ENCODE measurements at regions not wholly inside any gene's neighbourhood (a gene's known extent, or its start where the extent isn't known, plus 50 kb on each side); places are given as distances from the start of the nearest gene placed in this dataset.

- Mint-ChIP-seq H3K9me3 (ENCODE audit: unreplicated experiment) (no peaks in the 10 kb centered on the region), H3K4me1 (ENCODE audit: unreplicated experiment) (peaks cover 4% of the 10 kb centered on the region), H3K27me3 (ENCODE audit: unreplicated experiment) (no peaks in the 10 kb centered on the region), H3K36me3 (ENCODE audit: low read depth, unreplicated experiment) (no peaks in the 10 kb centered on the region), H3K4me3 (ENCODE audit: unreplicated experiment) (no peak overlapping the region), H3K27ac (ENCODE audit: unreplicated experiment) (no peak overlapping the region)
- no peak for DNase-seq (ENCODE audit: low spot score)
- no peak for TF ChIP-seq CTCF (IDR thresholded peaks at IDR 0.05; ENCODE audit: unreplicated experiment)
Observed at GRCh38 chr2:14297340-14297739, 335.2 kb upstream of the LRATD1 start.

- H3K4me1 Mint-ChIP-seq (ENCODE audit: unreplicated experiment), result peaks cover 4% of the 10 kb centered on the region
- no peak overlapping the region for H3K4me3 Mint-ChIP-seq (ENCODE audit: unreplicated experiment)
- TF ChIP-seq CTCF (IDR thresholded peaks at IDR 0.05; ENCODE audit: unreplicated experiment), result no peak
- no peaks in the 10 kb centered on the region for H3K36me3 Mint-ChIP-seq (ENCODE audit: low read depth, unreplicated experiment)
- no peak for DNase-seq (ENCODE audit: low spot score)
- no peak overlapping the region for H3K27ac Mint-ChIP-seq (ENCODE audit: unreplicated experiment)
- no peaks in the 10 kb centered on the region for H3K9me3 Mint-ChIP-seq (ENCODE audit: unreplicated experiment)
- no peaks in the 10 kb centered on the region for H3K27me3 Mint-ChIP-seq (ENCODE audit: unreplicated experiment)
Observed at GRCh38 chr2:14297906-14298305, 334.6 kb upstream of the LRATD1 start.

- no peaks in the 10 kb centered on the region for H3K27me3 Mint-ChIP-seq (ENCODE audit: unreplicated experiment)
- no peak for DNase-seq (ENCODE audit: low spot score)
- no peak overlapping the region for H3K27ac Mint-ChIP-seq (ENCODE audit: unreplicated experiment)
- H3K36me3 Mint-ChIP-seq (ENCODE audit: low read depth, unreplicated experiment), result no peaks in the 10 kb centered on the region
- H3K4me1 Mint-ChIP-seq (ENCODE audit: unreplicated experiment), result peaks cover 4% of the 10 kb centered on the region
- no peaks in the 10 kb centered on the region for H3K9me3 Mint-ChIP-seq (ENCODE audit: unreplicated experiment)
- H3K4me3 Mint-ChIP-seq (ENCODE audit: unreplicated experiment), result no peak overlapping the region
- no peak for TF ChIP-seq CTCF (IDR thresholded peaks at IDR 0.05; ENCODE audit: unreplicated experiment)
Observed at GRCh38 chr2:14301331-14301730, 331.2 kb upstream of the LRATD1 start.

GRCh38 chr2:14303366-14304115 is 329.0 kb upstream of the LRATD1 start:
- H3K36me3 Mint-ChIP-seq (ENCODE audit: low read depth, unreplicated experiment), result no peaks in the 10 kb centered on the region
- no peak overlapping the region for H3K27ac Mint-ChIP-seq (ENCODE audit: unreplicated experiment)
- no peaks in the 10 kb centered on the region for H3K9me3 Mint-ChIP-seq (ENCODE audit: unreplicated experiment)
- H3K4me3 Mint-ChIP-seq (ENCODE audit: unreplicated experiment), result no peak overlapping the region
- H3K27me3 Mint-ChIP-seq (ENCODE audit: unreplicated experiment), result no peaks in the 10 kb centered on the region
- TF ChIP-seq CTCF (IDR thresholded peaks at IDR 0.05; ENCODE audit: unreplicated experiment), result no peak
- DNase-seq (ENCODE audit: low spot score), result no peak
- H3K4me1 Mint-ChIP-seq (ENCODE audit: unreplicated experiment), result peaks cover 4% of the 10 kb centered on the region

- H3K4me3 Mint-ChIP-seq (ENCODE audit: unreplicated experiment), result no peak overlapping the region
- H3K36me3 Mint-ChIP-seq (ENCODE audit: low read depth, unreplicated experiment), result no peaks in the 10 kb centered on the region
- H3K9me3 Mint-ChIP-seq (ENCODE audit: unreplicated experiment), result no peaks in the 10 kb centered on the region
- peaks cover 4% of the 10 kb centered on the region for H3K4me1 Mint-ChIP-seq (ENCODE audit: unreplicated experiment)
- DNase-seq (ENCODE audit: low spot score), result no peak
- no peaks in the 10 kb centered on the region for H3K27me3 Mint-ChIP-seq (ENCODE audit: unreplicated experiment)
- no peak for TF ChIP-seq CTCF (IDR thresholded peaks at IDR 0.05; ENCODE audit: unreplicated experiment)
- no peak overlapping the region for H3K27ac Mint-ChIP-seq (ENCODE audit: unreplicated experiment)
Observed at GRCh38 chr2:14304326-14304725, 328.2 kb upstream of the LRATD1 start.
